H1 (cell line): ENCODE measurements at regions not wholly inside any gene's neighbourhood (a gene's known extent, or its start where the extent isn't known, plus 50 kb on each side); places are given as distances from the start of the nearest gene placed in this dataset.

Experiments
- CTCF ChIA-PET: fragments of 300-600 bp; sonication (Branson Sonifier 250); formaldehyde crosslinking; loops from one replicate; lab custom pipeline; 2021; ENCODE audit not compliant: partially characterized antibody; lab: Charles Lee
- POLR2A ChIA-PET: fragments of 300-600 bp; sonication (Branson Sonifier 250); formaldehyde crosslinking; loops from one replicate; lab custom pipeline; 2021; ENCODE audit warnings: inconsistent platforms; ENCODE audit not compliant: partially characterized antibody; lab: Charles Lee
- DNase-seq, 2 experiments: peaks; one replicate each; pipeline versions ENCODE4 v3.0.0 to v3.0.0-alpha.2; 2010 to 2022; ENCODE audit warnings: low spot score in 2 of 2, low read depth in 1 of 2, mixed read lengths in 1 of 2
- FAIRE-seq: peaks from 2 replicates; lab custom pipeline; 2011; peaks lifted over from hg19 to GRCh38; lab: Jason Lieb, UNC
- H2AFZ ChIP-seq: 2 replicates; pipeline ENCODE4 v1.8.1; 2012; ENCODE audit warnings: low read length, inconsistent platforms
- H2AK5ac ChIP-seq: 2 replicates; pipeline ENCODE4 v1.6.1; 2013; ENCODE audit warnings: low read depth, low read length
- H2BK120ac ChIP-seq: replicated peaks from 2 replicates; pipeline ENCODE3; 2013; ENCODE audit warnings: low read depth, low read length, inconsistent platforms
- H2BK12ac ChIP-seq: 2 replicates; pipeline ENCODE4 v1.6.1; 2013; ENCODE audit warnings: low read depth, low read length
- H2BK15ac ChIP-seq: 2 replicates; pipeline ENCODE4 v1.6.1; 2013; ENCODE audit warnings: low read length
- H2BK20ac ChIP-seq: 2 replicates; pipeline ENCODE4 v1.6.1; 2013; ENCODE audit warnings: low read length
- H2BK5ac ChIP-seq: 2 replicates; pipeline ENCODE4 v1.6.1; 2013; ENCODE audit warnings: low read depth, low read length
- H3K14ac ChIP-seq: 2 replicates; pipeline ENCODE4 v1.6.1; 2013; ENCODE audit warnings: inconsistent platforms; ENCODE audit not compliant: insufficient read length
- H3K18ac ChIP-seq: 2 replicates; pipeline ENCODE4 v1.6.1; 2013; ENCODE audit warnings: low read length; ENCODE audit errors: extremely low read depth
- H3K23ac ChIP-seq: 2 replicates; pipeline ENCODE4 v1.6.1; 2013; ENCODE audit warnings: inconsistent platforms; ENCODE audit not compliant: insufficient read length
- H3K23me2 ChIP-seq: 2 replicates; pipeline ENCODE4 v1.6.1; 2013; ENCODE audit warnings: low read depth, low read length
- H3K27ac ChIP-seq: 2 replicates; pipeline ENCODE4 v1.6.1; 2011; ENCODE audit warnings: low read depth, low read length, inconsistent platforms
- H3K27me3 ChIP-seq, 4 experiments: replicated peaks in 1 of 4; 1 replicate in 1 of 4; 2 replicates in 3 of 4; pipeline versions ENCODE4 v1.6.1 to v1.8.1; 2011 to 2013; ENCODE audit warnings: low read length in 3 of 4, mild to moderate bottlenecking in 3 of 4, inconsistent platforms in 2 of 4, mixed read lengths in 2 of 4, moderate library complexity in 1 of 4; ENCODE audit not compliant: control insufficient read depth in 3 of 4, insufficient read depth in 3 of 4; ENCODE audit errors: extremely low read depth in 1 of 4
- H3K36me3 ChIP-seq, 4 experiments: 2 replicates each; pipeline versions ENCODE4 v1.6.1 to v1.8.1; 2011 to 2013; ENCODE audit warnings: mild to moderate bottlenecking in 4 of 4, low read length in 3 of 4, moderate library complexity in 2 of 4, control low read depth in 1 of 4, inconsistent platforms in 1 of 4; ENCODE audit not compliant: insufficient read depth in 4 of 4, control insufficient read depth in 2 of 4
- H3K4ac ChIP-seq: replicated peaks from 2 replicates; pipeline ENCODE3; 2013; ENCODE audit warnings: low read length, low read depth, mixed read lengths, inconsistent platforms; ENCODE audit not compliant: insufficient read length
- H3K4me1 ChIP-seq, 4 experiments: replicated peaks in 1 of 4; 1 replicate in 1 of 4; 2 replicates in 3 of 4; pipeline versions ENCODE4 v1.6.1 to v1.8.1; 2011 to 2013; ENCODE audit warnings: low read length in 3 of 4, inconsistent platforms in 2 of 4, mixed read lengths in 1 of 4; ENCODE audit not compliant: insufficient read depth in 4 of 4, control insufficient read depth in 3 of 4
- H3K4me2 ChIP-seq, 2 experiments: 2 replicates each; pipeline versions ENCODE4 v1.6.1 to v1.8.1; 2011 to 2013; ENCODE audit warnings: low read depth in 2 of 2, low read length in 2 of 2, control low read depth in 1 of 2, inconsistent platforms in 1 of 2, mild to moderate bottlenecking in 1 of 2; ENCODE audit not compliant: insufficient read depth in 1 of 2
- H3K4me3 ChIP-seq, 4 experiments: fragments of 200-600, 300-600 bp in 1 of 4; sonication (generic), shearing (Covaris generic), sonication (Bioruptor Twin) in 1 of 4; 2 replicates each; pipeline versions ENCODE4 v1.5.1 to v1.8.1; 2011 to 2016; ENCODE audit warnings: low read length in 4 of 4, low read depth in 3 of 4, control low read depth in 2 of 4, inconsistent platforms in 2 of 4, mild to moderate bottlenecking in 2 of 4, mixed read lengths in 1 of 4, moderate library complexity in 1 of 4; ENCODE audit not compliant: insufficient read depth in 2 of 4; ENCODE audit errors: extremely low read depth in 1 of 4
- H3K56ac ChIP-seq: replicated peaks from 2 replicates; pipeline ENCODE3; 2013; ENCODE audit warnings: low read depth, mild to moderate bottlenecking, mixed read lengths, low read length, inconsistent platforms; ENCODE audit not compliant: insufficient read length
- H3K79me1 ChIP-seq: 2 replicates; pipeline ENCODE4 v1.6.1; 2013; ENCODE audit warnings: low read depth, low read length, control low read depth
- H3K79me2 ChIP-seq, 2 experiments: 2 replicates each; pipeline versions ENCODE4 v1.6.1 to v1.8.1; 2012 to 2013; ENCODE audit warnings: low read length in 2 of 2, mild to moderate bottlenecking in 2 of 2, inconsistent platforms in 1 of 2; ENCODE audit not compliant: insufficient read depth in 2 of 2, control insufficient read depth in 1 of 2
- H3K9ac ChIP-seq, 4 experiments: replicated peaks in 1 of 4; 1 replicate in 1 of 4; 2 replicates in 3 of 4; pipeline versions ENCODE4 v1.6.1 to v1.8.1; 2011 to 2013; ENCODE audit warnings: low read depth in 3 of 4, low read length in 3 of 4, control low read depth in 2 of 4, mild to moderate bottlenecking in 2 of 4, moderate library complexity in 2 of 4, inconsistent platforms in 1 of 4; ENCODE audit errors: extremely low read depth in 1 of 4
- H3K9me3 ChIP-seq, 2 experiments: 2 replicates each; pipeline versions ENCODE4 v1.6.1 to v1.8.1; 2012 to 2013; ENCODE audit warnings: mild to moderate bottlenecking in 2 of 2, moderate library complexity in 2 of 2, control low read depth in 1 of 2, inconsistent platforms in 1 of 2, low read depth in 1 of 2, low read length in 1 of 2, mixed read lengths in 1 of 2; ENCODE audit not compliant: insufficient read depth in 2 of 2
- H4K20me1 ChIP-seq, 2 experiments: replicated peaks in 1 of 2; 2 replicates each; pipeline versions ENCODE3 to v1.8.1; 2011 to 2013; ENCODE audit warnings: inconsistent platforms in 2 of 2, low read length in 2 of 2, mild to moderate bottlenecking in 1 of 2; ENCODE audit not compliant: insufficient read depth in 2 of 2, control insufficient read depth in 1 of 2
- H4K5ac ChIP-seq: 2 replicates; pipeline ENCODE4 v1.6.1; 2013; ENCODE audit warnings: low read length, low read depth, mixed read lengths, inconsistent platforms; ENCODE audit not compliant: insufficient read length
- H4K8ac ChIP-seq: 2 replicates; pipeline ENCODE4 v1.8.0; 2013; ENCODE audit warnings: mild to moderate bottlenecking, moderate library complexity, low read length, inconsistent platforms; ENCODE audit not compliant: insufficient read depth; ENCODE audit errors: extremely low read depth
- H4K91ac ChIP-seq: replicated peaks from 2 replicates; pipeline ENCODE3; 2013; ENCODE audit warnings: low read length, mixed read lengths, inconsistent platforms; ENCODE audit not compliant: insufficient read length
- E2F6 ChIP-seq: IDR thresholded peaks from 2 replicates; pipeline ENCODE4 v1.6.1; 2012; ENCODE audit warnings: inconsistent platforms
- EZH2 ChIP-seq: fragments of 200-600 bp; sonication (generic); IDR thresholded peaks from 2 replicates; pipeline ENCODE4 v1.7.1; 2012; ENCODE audit warnings: low read depth, mild to moderate bottlenecking, moderate library complexity, low read length, inconsistent platforms; ENCODE audit not compliant: severe bottlenecking
- HDAC2 ChIP-seq, 2 experiments: fragments of 300-600 bp in 1 of 2; sonication (generic) in 1 of 2; IDR thresholded peaks; 2 replicates each; pipeline ENCODE4 v1.6.1; 2011 to 2012; ENCODE audit warnings: low read depth in 2 of 2, low read length in 2 of 2, mild to moderate bottlenecking in 2 of 2, moderate library complexity in 2 of 2, borderline replicate concordance in 1 of 2, inconsistent platforms in 1 of 2
- JUN ChIP-seq: IDR thresholded peaks from 2 replicates; pipeline ENCODE4 v1.6.1; 2011; ENCODE audit warnings: low read depth, mild to moderate bottlenecking, improper control_type of control experiment, low read length
- MAFK ChIP-seq: IDR thresholded peaks from 2 replicates; pipeline ENCODE4 v1.6.1; 2012; ENCODE audit warnings: low read depth, mild to moderate bottlenecking, improper control_type of control experiment, low read length
- SP4 ChIP-seq: IDR thresholded peaks from 2 replicates; pipeline ENCODE4 v1.6.1; 2012; ENCODE audit warnings: low read length, inconsistent platforms
- TCF12 ChIP-seq: IDR thresholded peaks from 2 replicates; pipeline ENCODE4 v1.6.1; 2011; ENCODE audit warnings: low read depth, mild to moderate bottlenecking, low read length
- WGBS, 2 experiments: shearing (Covaris generic) in 1 of 2; methylation state at CpG; one replicate each; pipeline versions ENCODE4 v1.1.6 to v1.1.7; 2013 to 2015; ENCODE audit warnings: low lambda C conversion rate in 2 of 2, mixed read lengths in 2 of 2, inconsistent platforms in 1 of 2, low coverage in 1 of 2, missing lambda C conversion rate in 1 of 2; ENCODE audit not compliant: insufficient replicate concordance in 2 of 2, insufficient coverage in 1 of 2, insufficient read length in 1 of 2; ENCODE audit errors: extremely low coverage in 1 of 2, missing lambda C conversion rate in 1 of 2; 5-methylcytosine and 5-hydroxymethylcytosine counted together

DNA sequence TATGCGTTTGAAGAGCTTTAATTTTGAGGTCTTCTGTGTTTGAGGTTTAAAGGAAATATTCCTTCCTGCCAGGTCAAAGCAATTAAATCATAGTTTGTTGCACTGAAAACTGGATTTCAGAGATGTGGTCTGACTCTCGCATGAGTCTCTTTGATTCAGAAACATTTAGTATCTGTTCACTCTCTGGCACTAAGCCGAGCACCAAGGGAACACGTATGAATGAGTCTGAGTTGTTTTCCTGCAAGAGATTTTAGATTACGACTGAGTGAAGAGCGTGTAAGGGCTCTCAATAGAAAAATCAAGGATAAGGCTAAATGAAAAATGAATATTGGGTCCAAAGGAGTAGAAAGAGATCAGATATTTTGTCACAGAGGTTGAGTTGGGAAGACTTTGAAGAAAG is 875.4 kb upstream of the PRKX start:
- DNase-seq (no peak), FAIRE-seq (no peak)
- Histone ChIP-seq H2AFZ (no peak overlapping the region), H3K14ac (no peak overlapping the region), H3K18ac (no peak overlapping the region), H3K9me3 (no peaks in the 10 kb centered on the region), H2BK12ac (no peak overlapping the region), H3K4me1 (no peaks in the 10 kb centered on the region), H4K91ac (no peak overlapping the region), H3K4me2 (no peak overlapping the region), H2BK15ac (no peak overlapping the region), H2BK20ac (no peak overlapping the region), H3K23ac (no peak overlapping the region), H4K5ac (no peak overlapping the region), H3K36me3 (no peaks in the 10 kb centered on the region), H2AK5ac (no peak overlapping the region), H3K9ac (no peak overlapping the region), H4K8ac (no peak overlapping the region), H3K23me2 (no peaks in the 10 kb centered on the region), H3K27ac (no peak overlapping the region), H3K79me2 (no peaks in the 10 kb centered on the region), H3K4me3 (no peak overlapping the region), H2BK120ac (no peak overlapping the region), H3K79me1 (no peaks in the 10 kb centered on the region), H4K20me1 (no peaks in the 10 kb centered on the region), H3K4ac (no peak overlapping the region), H3K56ac (no peak overlapping the region), H3K27me3 (no peaks in the 10 kb centered on the region), H2BK5ac (no peak overlapping the region)
- TF ChIP-seq E2F6 (no peak), MAFK (no peak), SP4 (no peak), TCF12 (no peak), EZH2 (no peak), JUN (no peak), HDAC2 (IDR thresholded peaks at IDR 0.05; ENCODE audit: borderline replicate concordance in 1 of 2, low read depth in 2 of 2, low read length in 2 of 2) (no peak)
- CTCF ChIA-PET: no interaction called here
- POLR2A ChIA-PET: no interaction called here
- 94% methylated on average over 6 of the region's 6 CpGs; no CpG with 5 or more reads in 1 of the 2 experiments for WGBS, 2 experiments
